ENCODE measurements at regions not wholly inside any gene's neighbourhood (a gene's known extent, or its start where the extent isn't known, plus 50 kb on each side); places are given as distances from the start of the nearest gene placed in this dataset.

DNA sequence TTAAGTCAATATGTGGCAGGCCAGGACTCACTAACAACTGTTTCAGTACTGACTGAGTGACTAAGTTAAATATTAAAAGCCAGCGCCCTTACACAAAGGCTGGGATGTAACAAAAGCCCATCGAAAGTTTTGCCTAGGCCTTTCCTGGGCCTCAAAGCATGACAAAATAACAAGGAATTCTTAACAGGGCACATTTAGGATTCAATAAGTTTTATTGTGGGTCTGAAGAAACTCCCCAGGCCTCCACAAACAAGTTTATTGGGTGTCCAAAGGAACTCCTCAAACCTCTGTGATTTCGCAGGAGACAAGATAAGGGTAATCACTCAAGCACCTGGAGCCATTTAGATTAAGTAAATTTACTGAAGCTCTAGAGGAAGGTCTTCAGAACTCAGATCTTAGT is 130.7 kb upstream of the SGCG start:
- TF ChIP-seq CTCF (IDR thresholded peaks at IDR 0.05) (no peak), POLR2A (IDR thresholded peaks at IDR 0.05) (no peak)

All from lower leg skin (tissue), 3 donors.